GM19238 (cell line): ENCODE measurements at regions not wholly inside any gene's neighbourhood (a gene's known extent, or its start where the extent isn't known, plus 50 kb on each side); places are given as distances from the start of the nearest gene placed in this dataset.

ENCODE experiments used
- DNase-seq: peaks from one replicate; pipeline ENCODE4 v3.0.0; 2011; ENCODE audit warnings: low spot score; ENCODE audit not compliant: insufficient read length

- DNase-seq: no peak
These were observed 186.3 kb downstream of the IRS2 start for GRCh38 chr13:109599901-109600657.

- DNase-seq: no peak
These were observed 190.9 kb downstream of the IRS2 start for GRCh38 chr13:109595471-109595870.

- no peak for DNase-seq
These were observed 193.2 kb downstream of the IRS2 start for GRCh38 chr13:109593230-109593629.

GRCh38 chr13:109592770-109593169 lies 193.6 kb downstream of the IRS2 start:
- DNase-seq: no peak

- DNase-seq: no peak
These were observed 198.7 kb downstream of the IRS2 start for GRCh38 chr13:109587689-109588088.

- no peak for DNase-seq
These were observed 199.7 kb downstream of the IRS2 start for GRCh38 chr13:109586509-109587346.

- DNase-seq: no peak
These were observed 201.5 kb downstream of the IRS2 start for GRCh38 chr13:109584844-109585361.

- no peak for DNase-seq
These were observed 209.1 kb downstream of the IRS2 start for GRCh38 chr13:109577191-109577700.

GRCh38 chr13:109576331-109576813 lies 210.0 kb downstream of the IRS2 start:
- no peak for DNase-seq

GRCh38 chr13:109575821-109576220 lies 210.6 kb downstream of the IRS2 start:
- no peak for DNase-seq

GRCh38 chr13:109572389-109572788 lies 214.0 kb downstream of the IRS2 start:
- no peak for DNase-seq

- peak; percentile 33 for DNase-seq
These were observed 216.2 kb downstream of the IRS2 start for GRCh38 chr13:109569958-109570711.

- no peak for DNase-seq
These were observed 218.0 kb downstream of the IRS2 start for GRCh38 chr13:109568339-109568818.

GRCh38 chr13:109567315-109567714 lies 219.1 kb downstream of the IRS2 start:
- no peak for DNase-seq

- DNase-seq: no peak
These were observed 220.5 kb downstream of the IRS2 start for GRCh38 chr13:109565877-109566276.

GRCh38 chr13:109548374-109548773 lies 238.0 kb downstream of the IRS2 start:
- no peak for DNase-seq

GRCh38 chr13:109547942-109548341 lies 238.4 kb downstream of the IRS2 start:
- no peak for DNase-seq

- DNase-seq: no peak
These were observed 240.5 kb downstream of the IRS2 start for GRCh38 chr13:109545931-109546330.

- no peak for DNase-seq
These were observed 245.3 kb downstream of the IRS2 start for GRCh38 chr13:109541081-109541480.

GRCh38 chr13:109537584-109537983 lies 248.8 kb downstream of the IRS2 start:
- no peak for DNase-seq

GRCh38 chr13:109533350-109533749 lies 253.0 kb downstream of the IRS2 start:
- no peak for DNase-seq
